Ovary (tissue), 3 donors: ENCODE measurements at regions not wholly inside any gene's neighbourhood (a gene's known extent, or its start where the extent isn't known, plus 50 kb on each side); places are given as distances from the start of the nearest gene placed in this dataset.

ENCODE experiments used
- EP300 ChIP-seq: sonication (generic); formaldehyde crosslinking; IDR thresholded peaks from one replicate; pipeline ENCODE4 v1.6.1; 2017; ENCODE audit warnings: antibody characterized with exemption
- POLR2A ChIP-seq: fragments of 450-650 bp; IDR thresholded peaks from one replicate; pipeline ENCODE4 v1.6.1; 2017; ENCODE audit warnings: antibody characterized with exemption, mild to moderate bottlenecking, moderate library complexity
- TF ChIP-seq, protein P1 (sequence below), 3 donors: fragments of 450-650 bp in 2 of 3; fragments of 200-600 bp in 1 of 3; IDR thresholded peaks; one replicate each; pipeline versions ENCODE4 v1.5.1 to v1.8.0; 2016 to 2022; ENCODE audit warnings: antibody characterized with exemption in 3 of 3, mild to moderate bottlenecking in 1 of 3
- donor health status: DM: no; HTN: no; CAD: no.

DNA sequence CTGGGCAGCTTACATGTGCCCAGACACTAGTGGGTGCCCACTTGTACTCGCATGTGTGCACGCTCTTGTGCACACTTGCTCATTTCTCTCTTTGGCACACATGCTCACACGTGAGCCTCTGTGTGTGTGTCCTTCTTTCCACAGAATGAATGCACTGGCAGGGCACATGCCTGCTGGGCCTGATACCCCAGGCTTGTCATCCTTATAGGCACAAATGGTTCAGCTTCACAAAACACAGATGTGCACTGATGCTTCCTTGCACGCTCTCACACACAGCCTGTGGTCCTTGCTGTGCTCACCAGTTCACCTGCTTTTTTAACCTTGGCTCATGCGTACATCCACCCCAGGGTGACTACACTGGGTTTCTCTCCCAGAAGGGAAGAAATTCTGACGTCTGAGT lies 174.8 kb downstream of the BUD13 start:
- TF ChIP-seq, protein P1, sequence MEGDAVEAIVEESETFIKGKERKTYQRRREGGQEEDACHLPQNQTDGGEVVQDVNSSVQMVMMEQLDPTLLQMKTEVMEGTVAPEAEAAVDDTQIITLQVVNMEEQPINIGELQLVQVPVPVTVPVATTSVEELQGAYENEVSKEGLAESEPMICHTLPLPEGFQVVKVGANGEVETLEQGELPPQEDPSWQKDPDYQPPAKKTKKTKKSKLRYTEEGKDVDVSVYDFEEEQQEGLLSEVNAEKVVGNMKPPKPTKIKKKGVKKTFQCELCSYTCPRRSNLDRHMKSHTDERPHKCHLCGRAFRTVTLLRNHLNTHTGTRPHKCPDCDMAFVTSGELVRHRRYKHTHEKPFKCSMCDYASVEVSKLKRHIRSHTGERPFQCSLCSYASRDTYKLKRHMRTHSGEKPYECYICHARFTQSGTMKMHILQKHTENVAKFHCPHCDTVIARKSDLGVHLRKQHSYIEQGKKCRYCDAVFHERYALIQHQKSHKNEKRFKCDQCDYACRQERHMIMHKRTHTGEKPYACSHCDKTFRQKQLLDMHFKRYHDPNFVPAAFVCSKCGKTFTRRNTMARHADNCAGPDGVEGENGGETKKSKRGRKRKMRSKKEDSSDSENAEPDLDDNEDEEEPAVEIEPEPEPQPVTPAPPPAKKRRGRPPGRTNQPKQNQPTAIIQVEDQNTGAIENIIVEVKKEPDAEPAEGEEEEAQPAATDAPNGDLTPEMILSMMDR (IDR thresholded peaks at IDR 0.05): no peak
- TF ChIP-seq POLR2A (no peak), EP300 (no peak)
